HepG2 (cell line): ENCODE measurements at regions not wholly inside any gene's neighbourhood (a gene's known extent, or its start where the extent isn't known, plus 50 kb on each side); places are given as distances from the start of the nearest gene placed in this dataset.

Source experiments
- ASH2L ChIP-seq: fragments of 300-600, 200-600 bp; sonication (generic); IDR thresholded peaks from 2 replicates; pipeline ENCODE4 v1.7.0; 2017; ENCODE audit warnings: low read depth, mild to moderate bottlenecking, moderate library complexity, mixed read lengths, low read length; ENCODE audit not compliant: insufficient read length
- CCAR2 ChIP-seq: fragments of 200-400 bp; formaldehyde crosslinking; optimal IDR thresholded peaks from 2 replicates; pipeline ENCODE3; 2018; ENCODE audit warnings: low read depth, mild to moderate bottlenecking, low read length, moderate library complexity
- CEBPB ChIP-seq: IDR thresholded peaks from 2 replicates; pipeline ENCODE4 v1.6.1; 2011; ENCODE audit warnings: low read depth, low read length, improper control_type of control experiment, borderline replicate concordance
- CENPX ChIP-seq: sonication (generic); formaldehyde crosslinking; IDR thresholded peaks from 2 replicates; pipeline ENCODE4 v1.9.0; 2021; ENCODE audit warnings: mild to moderate bottlenecking, missing genetic modification reagents, moderate library complexity
- GTF3A ChIP-seq: sonication (generic); formaldehyde crosslinking; conservative IDR thresholded peaks from 2 replicates; pipeline ENCODE4 v1.4.0; 2020; ENCODE audit warnings: mild to moderate bottlenecking, missing genetic modification reagents
- HCFC1 ChIP-seq: fragments of 150-350 bp; IDR thresholded peaks from 2 replicates; pipeline ENCODE4 v1.6.1; 2014; ENCODE audit warnings: low read depth, low read length
- HDAC1 ChIP-seq: sonication (generic); formaldehyde crosslinking; IDR thresholded peaks from 2 replicates; pipeline ENCODE4 v1.5.1; 2020; ENCODE audit warnings: mild to moderate bottlenecking, missing genetic modification reagents
- HHEX ChIP-seq: IDR thresholded peaks from 2 replicates; pipeline ENCODE4 v1.6.1; 2016; ENCODE audit warnings: control low read depth
- HNF4G ChIP-seq, 2 experiments: sonication (generic) in 1 of 2; formaldehyde crosslinking in 1 of 2; IDR thresholded peaks; 2 replicates each; pipeline versions ENCODE4 v1.4.0 to v1.6.1; 2011 to 2020; ENCODE audit warnings: borderline replicate concordance in 2 of 2, low read depth in 2 of 2, mild to moderate bottlenecking in 2 of 2, low read length in 1 of 2, missing genetic modification reagents in 1 of 2, moderate library complexity in 1 of 2
- JUND ChIP-seq: sonication (generic); formaldehyde crosslinking; IDR thresholded peaks from 2 replicates; pipeline ENCODE4 v1.8.0; 2022; ENCODE audit warnings: mild to moderate bottlenecking, missing genetic modification reagents
- NR2F1 ChIP-seq, 2 experiments: fragments of 450-650 bp in 1 of 2; formaldehyde crosslinking in 1 of 2; IDR thresholded peaks; 2 replicates each; pipeline versions ENCODE4 v1.5.0 to v1.6.1; 2016 to 2020; ENCODE audit warnings: mild to moderate bottlenecking in 1 of 2, missing compliant biosample characterization in 1 of 2, missing genetic modification reagents in 1 of 2, moderate library complexity in 1 of 2
- NRL ChIP-seq: sonication (generic); formaldehyde crosslinking; IDR thresholded peaks from 2 replicates; pipeline ENCODE4 v1.5.0; 2020; ENCODE audit warnings: missing genetic modification reagents, mild to moderate bottlenecking, moderate library complexity, borderline replicate concordance
- RCOR2 ChIP-seq: IDR thresholded peaks from 2 replicates; pipeline ENCODE4 v1.6.1; 2016; ENCODE audit warnings: missing biosample characterization, missing genetic modification reagents
- RELA ChIP-seq: sonication (generic); formaldehyde crosslinking; IDR thresholded peaks from 2 replicates; pipeline ENCODE4 v1.4.0; 2020; ENCODE audit warnings: missing genetic modification reagents
- RXRB ChIP-seq: IDR thresholded peaks from 2 replicates; pipeline ENCODE4 v1.6.1; 2016; ENCODE audit warnings: borderline replicate concordance, missing genetic modification reagents, missing compliant biosample characterization
- SCMH1 ChIP-seq: sonication (generic); formaldehyde crosslinking; IDR thresholded peaks from 2 replicates; pipeline ENCODE4 v1.9.0; 2021; ENCODE audit warnings: missing genetic modification reagents, mild to moderate bottlenecking, borderline replicate concordance
- SOX6 ChIP-seq, 2 experiments: fragments of 450-650 bp in 1 of 2; sonication (generic) in 1 of 2; formaldehyde crosslinking in 1 of 2; IDR thresholded peaks; 2 replicates each; pipeline versions ENCODE4 v1.4.0 to v1.6.1; 2017 to 2020; ENCODE audit warnings: antibody characterized with exemption in 1 of 2, mild to moderate bottlenecking in 1 of 2, missing genetic modification reagents in 1 of 2
- SP2 ChIP-seq: sonication (generic); formaldehyde crosslinking; IDR thresholded peaks from 2 replicates; pipeline ENCODE4 v1.5.1; 2020; ENCODE audit warnings: mild to moderate bottlenecking, missing genetic modification reagents
- TEAD3 ChIP-seq: optimal IDR thresholded peaks from 2 replicates; pipeline ENCODE3; 2016; ENCODE audit warnings: borderline replicate concordance
- ZBTB34 ChIP-seq: sonication (generic); formaldehyde crosslinking; IDR thresholded peaks from 2 replicates; pipeline ENCODE4 v1.8.0; 2022; ENCODE audit warnings: mild to moderate bottlenecking, missing genetic modification reagents
- ZNF180 ChIP-seq: sonication (generic); formaldehyde crosslinking; IDR thresholded peaks from 2 replicates; pipeline ENCODE4 v1.4.0; 2020; ENCODE audit warnings: low read depth, missing genetic modification reagents, borderline replicate concordance
- ZNF296 ChIP-seq: sonication (generic); formaldehyde crosslinking; conservative IDR thresholded peaks from 2 replicates; pipeline ENCODE4 v1.5.0; 2020; ENCODE audit warnings: mild to moderate bottlenecking, missing genetic modification reagents
- ZNF343 ChIP-seq: sonication (generic); formaldehyde crosslinking; IDR thresholded peaks from 2 replicates; pipeline ENCODE4 v1.4.0; 2020; ENCODE audit warnings: mild to moderate bottlenecking, missing genetic modification reagents
- ZNF552 ChIP-seq: sonication (generic); formaldehyde crosslinking; IDR thresholded peaks from 2 replicates; pipeline ENCODE4 v1.9.0; 2022; ENCODE audit warnings: missing genetic modification reagents, mild to moderate bottlenecking, borderline replicate concordance
- ZNF558 ChIP-seq: sonication (generic); formaldehyde crosslinking; IDR thresholded peaks from 2 replicates; pipeline ENCODE4 v1.9.0; 2022; ENCODE audit warnings: mild to moderate bottlenecking, missing genetic modification reagents, borderline replicate concordance
- ZNF761 ChIP-seq: sonication (generic); formaldehyde crosslinking; conservative IDR thresholded peaks from 2 replicates; pipeline ENCODE4 v1.4.0; 2020; ENCODE audit warnings: mild to moderate bottlenecking, missing genetic modification reagents
- ZNF790 ChIP-seq: sonication (generic); formaldehyde crosslinking; IDR thresholded peaks from 2 replicates; pipeline ENCODE4 v1.8.0; 2022; ENCODE audit warnings: missing genetic modification reagents, mild to moderate bottlenecking, borderline replicate concordance
- ZSCAN31 ChIP-seq: sonication (generic); formaldehyde crosslinking; IDR thresholded peaks from 2 replicates; pipeline ENCODE4 v1.5.0; 2020; ENCODE audit warnings: low read depth, mild to moderate bottlenecking, missing genetic modification reagents
- TF ChIP-seq, protein P1 (sequence below): sonication (generic); formaldehyde crosslinking; IDR thresholded peaks from 2 replicates; pipeline ENCODE4 v1.4.0; 2020; ENCODE audit warnings: mild to moderate bottlenecking, missing genetic modification reagents

DNA sequence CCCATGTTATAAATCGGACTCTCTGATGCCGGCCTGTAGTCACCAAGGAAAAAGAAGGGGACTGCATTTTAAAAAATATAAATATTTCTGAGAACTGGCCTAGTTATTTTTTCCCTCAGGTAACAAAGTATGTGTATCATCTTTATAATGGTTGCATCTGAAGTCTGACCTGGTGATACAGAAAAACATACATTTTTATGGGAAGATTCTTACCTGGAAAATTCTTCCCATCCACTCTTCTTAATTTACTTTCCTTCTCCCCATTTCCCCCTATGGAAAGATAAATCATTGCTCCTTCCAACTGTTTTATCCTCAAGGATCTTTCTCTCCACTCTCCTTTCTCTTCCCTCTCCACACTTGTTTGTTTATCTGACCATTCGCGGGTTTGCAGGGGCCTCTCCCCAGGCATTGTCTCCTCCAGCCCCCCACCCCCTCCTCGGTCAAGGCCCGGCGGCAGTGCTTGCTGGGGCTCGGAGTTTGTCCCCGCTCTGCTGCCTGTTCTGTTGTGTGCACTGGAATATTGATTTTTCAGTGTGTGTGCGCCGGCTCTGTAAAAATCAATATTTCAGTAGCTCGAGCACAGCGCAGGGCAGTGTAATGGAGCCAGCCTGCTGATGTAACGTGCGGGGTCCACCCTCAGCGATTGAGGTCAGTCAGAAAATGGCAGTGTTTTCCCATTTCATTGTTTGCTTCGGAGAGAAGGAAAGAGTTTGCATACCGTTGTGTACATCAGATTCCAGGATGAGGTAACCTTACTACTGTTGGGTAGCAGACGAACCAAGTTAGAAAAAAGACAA, 199.5 kb upstream of the NFE2L3 start (continued):
- TF ChIP-seq ZNF790 (no peak), HHEX (CRISPR knock-in tag) (peak; percentile 43; the same call in 1 of the 2 replicates), SP2 (CRISPR knock-in tag) (no peak), ZNF296 (CRISPR knock-in tag) (0 out of 2 replicates have a peak, but pooled peaks have one; percentile 26), ZBTB34 (CRISPR knock-in tag) (peak; percentile 89), CENPX (CRISPR knock-in tag) (no peak), ASH2L (peak; percentile 91), CEBPB (peak; percentile 61), NRL (CRISPR knock-in tag) (peak; percentile 60; the same call in 1 of the 2 replicates), CCAR2 (no peak), RCOR2 (CRISPR knock-in tag) (peak; percentile 82; the same call in 1 of the 2 replicates), JUND (CRISPR knock-in tag) (peak; percentile 30; the same call in 1 of the 2 replicates), GTF3A (no peak), SCMH1 (no peak), HDAC1 (peak; percentile 97), HCFC1 (no peak), ZNF552 (CRISPR knock-in tag) (peak; percentile 55; the same call in 1 of the 2 replicates), ZNF180 (CRISPR knock-in tag) (no peak), ZSCAN31 (CRISPR knock-in tag) (peak; percentile 88), TEAD3 (peak; percentile 86), RELA (CRISPR knock-in tag) (no peak), NR2F1 (CRISPR knock-in tag; IDR thresholded peaks at IDR 0.05) (peak; percentile 58 to 59; a peak in 2 of 4 replicates), ZNF761 (CRISPR knock-in tag) (0 out of 2 replicates have a peak, but pooled peaks have one; percentile 37), ZNF343 (CRISPR knock-in tag) (peak; percentile 80; the same call in 1 of the 2 replicates), RXRB (peak; percentile 86), HNF4G (IDR thresholded peaks at IDR 0.05; ENCODE audit: borderline replicate concordance, low read depth, low read length) (peak; percentile 89), HNF4G (CRISPR knock-in tag; IDR thresholded peaks at IDR 0.05; ENCODE audit: borderline replicate concordance, low read depth) (0 out of 2 replicates have a peak, but pooled peaks have one; percentile 44), ZNF558 (CRISPR knock-in tag) (no peak), SOX6 (IDR thresholded peaks at IDR 0.05) (no peak), SOX6 (CRISPR knock-in tag; IDR thresholded peaks at IDR 0.05) (peak; percentile 100)
- TF ChIP-seq, protein P1, sequence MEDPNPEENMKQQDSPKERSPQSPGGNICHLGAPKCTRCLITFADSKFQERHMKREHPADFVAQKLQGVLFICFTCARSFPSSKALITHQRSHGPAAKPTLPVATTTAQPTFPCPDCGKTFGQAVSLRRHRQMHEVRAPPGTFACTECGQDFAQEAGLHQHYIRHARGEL (CRISPR knock-in tag) = no peak
